DOHH2 (cell line): ENCODE measurements at regions not wholly inside any gene's neighbourhood (a gene's known extent, or its start where the extent isn't known, plus 50 kb on each side); places are given as distances from the start of the nearest gene placed in this dataset.
"Not testable (repeated sequence)": the region's sequence is repeated elsewhere in the genome, so short reads cannot be mapped to it uniquely, and the experiment has no call there.

Experiments
- H3F3A ChIP-seq: fragments of 200-600 bp; sonication (generic), shearing (Covaris generic); 2 replicates; pipeline ENCODE4 v1.6.0; 2016; ENCODE audit warnings: antibody characterized with exemption, mild to moderate bottlenecking; ENCODE audit not compliant: control insufficient read depth, insufficient read depth
- H3K27ac ChIP-seq: fragments of 200-600 bp; sonication (generic); 2 replicates; pipeline ENCODE4 v1.5.1; 2014; ENCODE audit warnings: low read depth, mild to moderate bottlenecking, low read length, moderate library complexity
- H3K27me3 ChIP-seq: fragments of 200-600 bp; sonication (generic); 2 replicates; pipeline ENCODE4 v1.6.1; 2014; ENCODE audit warnings: mild to moderate bottlenecking, low read length, mixed read lengths; ENCODE audit not compliant: control insufficient read depth
- H3K36me3 ChIP-seq: fragments of 200-600 bp; sonication (generic); 2 replicates; pipeline ENCODE4 v1.6.1; 2014; ENCODE audit warnings: mild to moderate bottlenecking, low read length, moderate library complexity, mixed read lengths; ENCODE audit not compliant: control insufficient read depth
- H3K4me1 ChIP-seq: fragments of 200-600 bp; sonication (generic); 2 replicates; pipeline ENCODE4 v1.6.1; 2014; ENCODE audit warnings: mild to moderate bottlenecking, low read length, mixed read lengths; ENCODE audit not compliant: control insufficient read depth
- H3K4me2 ChIP-seq: fragments of 200-600 bp; sonication (generic); 2 replicates; pipeline ENCODE4 v1.6.0; 2014; ENCODE audit warnings: mild to moderate bottlenecking, low read length, moderate library complexity
- H3K4me3 ChIP-seq: fragments of 200-600 bp; sonication (generic); 2 replicates; pipeline ENCODE4 v1.5.1; 2014; ENCODE audit warnings: mild to moderate bottlenecking, low read length, mixed read lengths
- H3K79me2 ChIP-seq: fragments of 200-600 bp; sonication (generic); 2 replicates; pipeline ENCODE4 v1.6.1; 2014; ENCODE audit warnings: mild to moderate bottlenecking, low read length, mixed read lengths; ENCODE audit not compliant: control insufficient read depth
- H3K9me2 ChIP-seq: fragments of 200-600 bp; sonication (generic); replicated peaks from 2 replicates; pipeline ENCODE4 v1.6.1; 2014; ENCODE audit warnings: mild to moderate bottlenecking, low read length, mixed read lengths; ENCODE audit not compliant: control insufficient read depth
- H3K9me3 ChIP-seq: fragments of 200-600 bp; sonication (generic); 2 replicates; pipeline ENCODE4 v1.6.1; 2014; ENCODE audit warnings: antibody characterized with exemption, low read length, mixed read lengths; ENCODE audit not compliant: control insufficient read depth, insufficient read depth
- H4K20me1 ChIP-seq: fragments of 200-600 bp; sonication (generic); 2 replicates; pipeline ENCODE4 v1.6.0; 2014; ENCODE audit warnings: low read depth, mild to moderate bottlenecking, antibody characterized with exemption, low read length, moderate library complexity; ENCODE audit not compliant: control insufficient read depth, insufficient read depth
- CTCF ChIP-seq: fragments of 200-600 bp; sonication (generic); IDR thresholded peaks from one replicate; pipeline ENCODE4 v1.5.1; 2014; ENCODE audit warnings: antibody characterized with exemption, mild to moderate bottlenecking, low read depth, low read length; ENCODE audit not compliant: poor library complexity, severe bottlenecking
- EZH2phosphoT487 ChIP-seq: fragments of 200-600 bp; sonication (generic); IDR thresholded peaks from 2 replicates; pipeline ENCODE4 v1.6.1; 2017; ENCODE audit warnings: borderline replicate concordance, mild to moderate bottlenecking, antibody characterized with exemption, low read length, moderate library complexity, mixed read lengths

GRCh38 chr6:4358414-4359107 is 223.2 kb upstream of the ECI2 start:
- TF ChIP-seq EZH2phosphoT487 (no peak), CTCF (no peak)
- no peaks in the 10 kb centered on the region for H3K9me3 ChIP-seq
- no peaks in the 10 kb centered on the region for H3K36me3 ChIP-seq
- no peaks in the 10 kb centered on the region for H3K9me2 ChIP-seq
- no peaks in the 10 kb centered on the region for H3K27me3 ChIP-seq
- H3K4me2 ChIP-seq: no peak overlapping the region
- no peaks in the 10 kb centered on the region for H3K4me1 ChIP-seq
- H3K4me3 ChIP-seq: no peak overlapping the region
- H4K20me1 ChIP-seq: no peaks in the 10 kb centered on the region
- no peaks in the 10 kb centered on the region for H3K79me2 ChIP-seq
- H3F3A ChIP-seq: no peaks in the 10 kb centered on the region
- no peak overlapping the region for H3K27ac ChIP-seq

GRCh38 chr6:4357660-4358152 is 222.3 kb upstream of the ECI2 start:
- not testable (repeated sequence) for H3K79me2 ChIP-seq, H3K36me3 ChIP-seq, H3K27ac ChIP-seq, H3K4me1 ChIP-seq, H3F3A ChIP-seq, H3K9me2 ChIP-seq, H3K27me3 ChIP-seq, H3K9me3 ChIP-seq, H4K20me1 ChIP-seq, H3K4me2 ChIP-seq, H3K4me3 ChIP-seq

GRCh38 chr6:4356899-4357659 is 221.7 kb upstream of the ECI2 start:
- no peaks in the 10 kb centered on the region for H3K4me1 ChIP-seq

More at GRCh38 chr6:4356899-4357659, 221.7 kb upstream of the ECI2 start:
- H3K4me3 ChIP-seq: no peak overlapping the region
- H3K27ac ChIP-seq: no peak overlapping the region
- H3K9me2 ChIP-seq: no peaks in the 10 kb centered on the region
- no peaks in the 10 kb centered on the region for H3K36me3 ChIP-seq
- H3K9me3 ChIP-seq: no peaks in the 10 kb centered on the region
- no peaks in the 10 kb centered on the region for H4K20me1 ChIP-seq
- H3K27me3 ChIP-seq: no peaks in the 10 kb centered on the region
- H3K79me2 ChIP-seq: no peaks in the 10 kb centered on the region
- H3K4me2 ChIP-seq: no peak overlapping the region
- TF ChIP-seq CTCF (no peak), EZH2phosphoT487 (no peak)
- no peaks in the 10 kb centered on the region for H3F3A ChIP-seq
